ENCODE measurements at regions not wholly inside any gene's neighbourhood (a gene's known extent, or its start where the extent isn't known, plus 50 kb on each side); places are given as distances from the start of the nearest gene placed in this dataset.

- DNase-seq (ENCODE audit: low read depth), result no peak
Observed at GRCh38 chr2:236922061-236922460, 163.6 kb upstream of the COPS8 start.

DNA sequence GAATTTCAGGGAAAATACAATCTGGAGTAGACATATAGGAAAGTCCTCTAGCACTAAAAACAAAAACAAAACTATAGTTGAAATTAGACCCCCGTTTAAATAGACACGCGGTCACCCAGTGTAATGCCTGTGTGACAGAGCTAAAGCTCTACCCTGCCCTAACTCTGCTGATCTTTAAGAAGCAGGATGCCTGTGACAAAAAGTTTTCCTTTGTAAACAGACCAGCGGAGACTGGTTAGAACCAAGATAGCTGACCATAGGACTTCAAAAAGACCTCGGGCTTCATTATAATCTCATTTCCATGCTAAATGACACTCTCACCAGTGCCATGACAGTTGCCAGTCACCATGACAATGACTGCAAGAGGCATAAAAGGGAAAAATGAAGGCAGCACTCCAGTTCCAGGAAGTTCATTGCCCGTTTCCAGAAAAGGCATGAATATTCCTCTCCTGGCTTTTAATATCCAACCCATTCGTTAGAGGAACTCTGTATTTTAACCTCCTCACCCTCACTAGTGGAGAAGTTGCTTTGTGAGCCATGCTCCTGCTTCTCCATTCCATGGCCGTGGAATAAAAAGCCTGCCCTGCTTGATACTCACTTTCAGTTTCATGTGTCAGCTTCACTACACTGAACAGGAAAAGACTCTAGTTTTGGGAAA is 157.2 kb upstream of the COPS8 start:
- no peak for DNase-seq (ENCODE audit: low read depth)

DNA sequence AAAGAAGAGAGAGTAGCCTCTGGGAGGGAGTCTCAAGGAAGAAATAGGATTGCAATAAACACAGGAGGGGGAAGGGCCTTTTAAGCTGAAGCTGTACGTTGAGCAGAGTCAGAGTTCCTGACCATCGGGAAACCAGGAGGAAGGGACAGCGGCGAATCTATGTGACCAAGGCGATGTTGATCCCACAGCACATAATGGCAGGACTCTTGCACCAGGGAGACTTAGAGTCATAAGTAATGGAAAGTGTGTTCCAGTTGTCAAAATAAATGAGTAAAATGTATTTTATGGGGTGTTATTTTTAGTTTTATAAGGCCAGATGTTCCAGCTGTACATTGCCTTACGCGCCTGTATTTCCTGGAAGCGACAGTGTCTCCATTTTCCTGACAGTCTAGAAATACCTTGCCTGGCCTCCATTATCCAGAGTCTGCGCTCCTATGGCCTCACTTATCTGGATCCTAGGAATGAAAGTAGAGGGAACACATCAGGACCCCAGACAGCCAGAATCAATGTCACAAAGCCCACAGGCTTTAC is 152.8 kb upstream of the COPS8 start:
- no peak for DNase-seq (ENCODE audit: low read depth)

DNA sequence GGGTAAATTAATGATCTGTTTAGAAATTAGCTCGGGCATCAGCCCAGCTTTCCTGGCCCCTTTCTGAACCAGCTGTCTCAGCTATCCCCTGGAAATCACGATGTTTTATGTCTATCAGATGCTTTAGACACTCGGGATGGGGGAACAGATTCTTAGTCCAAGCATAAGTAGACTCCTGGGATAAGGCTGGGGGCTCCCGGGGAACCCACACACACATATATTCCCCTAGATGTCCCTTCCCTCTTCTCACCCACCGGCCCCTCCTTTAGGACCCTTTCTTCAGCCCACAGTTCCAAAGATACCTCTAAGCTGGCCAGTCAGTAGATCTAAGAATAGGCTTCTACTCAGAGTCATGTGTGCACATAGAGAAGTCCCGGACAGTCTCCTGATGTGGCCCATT is 151.5 kb upstream of the COPS8 start:
- DNase-seq (ENCODE audit: low read depth), result no peak

GRCh38 chr2:236934656-236935055 is 151.0 kb upstream of the COPS8 start:
- DNase-seq (ENCODE audit: low read depth), result no peak

- no peak for DNase-seq (ENCODE audit: low read depth)
Observed at GRCh38 chr2:236935083-236935482, 150.6 kb upstream of the COPS8 start.

- DNase-seq (ENCODE audit: low read depth), result no peak
Observed at GRCh38 chr2:236935631-236936445, 149.9 kb upstream of the COPS8 start.

- no peak for DNase-seq (ENCODE audit: low read depth)
Observed at GRCh38 chr2:236936446-236936940, 149.2 kb upstream of the COPS8 start.

DNA sequence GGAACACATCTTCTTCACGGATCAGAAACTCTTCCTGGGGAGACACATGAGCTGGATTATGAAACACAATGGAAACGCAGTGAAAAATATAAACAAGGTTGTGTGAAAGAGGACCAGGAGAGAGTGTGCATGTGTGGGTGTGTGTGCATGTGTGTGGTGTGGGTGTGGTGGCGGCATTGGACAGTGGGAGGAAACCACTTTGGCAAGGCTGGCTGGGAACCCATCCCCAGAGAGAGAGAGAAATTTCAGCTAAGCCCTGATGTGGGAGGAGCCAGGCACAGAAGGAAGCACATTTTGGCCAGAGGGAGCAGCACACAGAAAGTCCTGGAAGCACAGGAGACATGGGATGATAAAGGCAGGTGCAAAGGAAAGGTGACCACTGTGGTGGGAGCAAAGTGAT is 147.6 kb upstream of the COPS8 start:
- DNase-seq (ENCODE audit: low read depth), result no peak

- no peak for DNase-seq (ENCODE audit: low read depth)
Observed at GRCh38 chr2:236939271-236939670, 146.4 kb upstream of the COPS8 start.

DNA sequence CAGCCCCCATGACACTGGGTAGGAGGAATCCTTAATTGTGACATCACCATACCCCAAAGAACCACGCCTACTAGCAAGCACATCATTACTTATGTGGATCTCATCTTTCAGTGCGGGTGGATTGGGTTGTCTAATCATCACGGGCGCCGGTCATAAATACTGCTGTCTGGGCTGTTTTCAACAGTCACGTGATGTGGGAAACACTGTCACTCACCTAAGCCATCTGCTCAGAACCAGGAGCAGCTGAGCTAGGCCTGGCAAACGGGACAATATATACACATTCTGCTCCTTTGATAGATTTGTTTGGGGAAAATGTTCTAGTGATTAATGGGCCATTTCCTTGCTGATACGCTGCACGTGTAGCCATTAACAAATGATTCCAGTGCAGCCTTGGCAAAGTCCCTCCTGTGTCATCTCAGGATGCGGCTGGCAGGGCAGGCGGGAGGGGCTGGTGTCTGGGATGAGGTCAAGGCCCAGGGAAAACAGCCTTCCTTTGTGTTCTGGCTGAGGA is 145.9 kb upstream of the COPS8 start:
- DNase-seq (ENCODE audit: low read depth), result no peak

DNA sequence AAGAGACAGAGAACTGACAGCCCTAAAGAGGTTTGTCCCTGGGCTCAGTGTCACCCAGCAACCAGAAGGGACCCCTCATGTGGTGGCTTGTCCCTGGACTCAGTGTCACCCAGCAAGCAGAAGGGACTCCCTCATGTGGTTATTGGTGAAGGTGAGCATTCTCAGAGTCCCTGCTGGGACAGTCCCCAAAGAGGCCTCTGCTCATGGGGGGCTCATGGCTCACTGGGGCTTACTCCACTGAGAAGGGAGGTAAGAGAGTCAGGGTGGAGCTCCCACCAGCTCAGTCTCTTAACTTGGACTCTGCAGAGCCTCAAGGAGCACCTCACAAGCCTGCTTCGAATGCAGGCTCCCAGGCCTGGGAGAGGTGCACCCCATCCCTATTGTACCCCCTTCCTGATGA is 145.2 kb upstream of the COPS8 start:
- no peak for DNase-seq (ENCODE audit: low read depth)

DNA sequence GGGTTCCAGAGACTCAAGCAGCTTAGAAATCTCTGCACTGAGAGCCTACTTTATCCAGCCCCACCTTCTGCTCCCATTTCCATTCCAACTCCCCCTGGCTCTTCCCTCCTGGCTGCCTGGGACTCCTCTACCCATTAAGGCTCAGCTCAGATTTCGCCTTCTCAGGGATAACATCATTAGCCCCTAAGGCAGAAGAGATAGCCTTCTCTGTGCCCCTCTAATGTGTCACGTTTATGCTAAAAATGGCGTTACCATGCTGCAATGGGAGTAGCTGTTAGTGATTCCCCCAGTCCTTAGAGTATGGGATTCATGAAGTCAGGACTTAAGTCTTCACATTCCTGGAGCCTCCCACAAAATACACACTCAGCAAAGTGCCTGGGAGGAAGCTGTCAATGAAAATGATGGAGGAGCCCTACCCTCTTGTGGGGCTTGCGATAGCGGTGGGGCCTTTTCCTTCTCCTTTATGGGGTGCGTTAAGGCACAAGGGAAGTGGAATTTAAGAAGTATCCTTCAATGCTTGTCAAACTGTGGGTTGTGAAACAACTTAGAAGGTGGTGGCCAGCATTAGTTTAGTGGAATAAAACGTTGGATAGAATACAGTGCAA is 144.7 kb upstream of the COPS8 start:
- no peak for DNase-seq (ENCODE audit: low read depth)

DNA sequence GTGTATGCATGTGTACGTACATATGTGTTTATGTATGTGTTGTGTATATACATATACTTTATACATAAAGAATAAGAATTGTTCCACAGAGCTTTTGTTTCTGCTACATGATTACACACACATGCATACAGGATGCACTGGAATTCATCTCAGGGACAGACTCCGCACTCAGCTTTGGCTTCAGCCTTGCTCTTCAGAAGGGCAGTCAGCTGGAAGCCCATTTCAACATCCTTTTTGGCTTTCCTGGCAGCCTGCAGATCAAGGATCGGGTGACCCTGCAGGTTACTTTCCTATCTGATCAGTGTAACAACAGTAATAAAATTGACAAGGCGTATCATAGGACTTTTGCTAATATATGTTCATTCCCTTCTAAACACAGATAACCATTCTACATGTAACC is 144.1 kb upstream of the COPS8 start:
- no peak for DNase-seq (ENCODE audit: low read depth)

- no peak for DNase-seq (ENCODE audit: low read depth)
Observed at GRCh38 chr2:236942554-236942953, 143.1 kb upstream of the COPS8 start.

- no peak for DNase-seq (ENCODE audit: low read depth)
Observed at GRCh38 chr2:236943068-236943467, 142.6 kb upstream of the COPS8 start.

DNA sequence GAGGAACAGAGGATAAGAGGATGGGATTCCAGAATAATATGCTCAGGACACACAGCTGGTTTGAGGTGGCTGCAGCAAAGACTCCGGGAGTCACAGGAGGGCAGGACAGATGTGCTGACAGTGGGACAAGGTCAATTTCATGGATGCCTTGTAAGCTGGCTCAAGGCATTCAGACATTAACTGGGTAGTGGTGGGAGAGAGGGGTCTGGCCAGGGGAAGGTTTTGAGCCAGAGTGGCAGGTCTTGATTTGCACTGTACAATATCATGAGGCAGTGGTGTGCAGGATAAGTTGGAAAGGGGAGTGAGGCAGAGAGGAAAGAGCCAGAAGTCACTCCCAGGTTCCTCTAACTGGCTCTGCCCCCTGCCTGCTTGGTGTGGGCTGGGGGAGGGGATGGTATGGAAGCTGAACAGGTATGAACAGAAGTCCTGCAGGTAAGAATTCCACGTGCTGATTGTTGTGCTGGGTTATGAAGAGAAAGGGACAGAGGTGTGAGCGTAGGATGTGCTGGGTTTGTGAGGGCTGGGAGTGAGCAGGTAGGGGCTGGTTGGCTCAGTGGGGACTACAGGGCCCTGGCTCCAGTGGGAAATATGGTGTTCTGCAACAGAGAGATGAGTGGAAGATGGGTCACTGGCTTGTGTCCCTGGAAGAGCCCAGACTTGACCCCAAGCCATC is 141.7 kb upstream of the COPS8 start:
- DNase-seq (ENCODE audit: low read depth), result no peak

- DNase-seq (ENCODE audit: low read depth), result no peak
Observed at GRCh38 chr2:236944561-236944960, 141.1 kb upstream of the COPS8 start.

GRCh38 chr2:236945431-236946016 is 140.2 kb upstream of the COPS8 start:
- no peak for DNase-seq (ENCODE audit: low read depth)

DNA sequence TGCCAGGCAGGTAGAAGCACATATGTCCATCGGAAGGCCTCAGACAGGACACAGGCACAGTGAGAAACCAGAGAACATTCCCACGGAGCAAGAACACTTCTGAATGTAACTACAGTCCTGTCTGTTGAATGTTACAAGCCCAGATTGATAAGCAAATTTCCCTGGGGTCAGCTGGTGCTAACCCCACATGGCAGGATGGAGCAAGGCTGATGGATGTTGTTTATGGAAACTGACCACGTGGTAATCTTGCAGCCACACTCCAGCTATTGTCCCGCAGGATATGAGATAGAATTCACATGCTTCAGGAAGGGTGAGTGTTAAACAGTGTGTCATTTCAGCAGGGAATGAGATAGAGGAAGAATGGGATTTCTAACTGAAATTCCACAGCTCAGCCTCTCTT is 138.8 kb upstream of the COPS8 start:
- DNase-seq (ENCODE audit: low read depth), result no peak

DNA sequence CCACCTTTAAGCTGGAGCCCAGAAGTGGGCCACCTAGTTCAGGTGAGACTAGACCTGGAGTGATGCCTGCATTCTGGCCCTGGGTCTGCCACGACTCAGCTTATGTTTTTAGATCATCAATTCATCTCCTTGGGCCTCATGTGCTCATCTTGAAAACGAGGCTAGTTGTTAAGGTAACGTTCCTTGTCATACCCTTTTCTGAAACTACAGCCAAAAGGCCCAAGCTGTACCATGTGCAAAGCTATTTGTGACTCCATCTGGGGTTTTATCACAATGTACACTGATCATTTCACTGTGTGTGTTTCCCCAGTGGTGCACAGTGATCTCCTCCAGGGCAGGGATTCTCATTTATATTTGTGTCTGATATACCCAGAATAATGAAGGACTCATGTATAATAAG is 138.4 kb upstream of the COPS8 start:
- no peak for DNase-seq (ENCODE audit: low read depth)

DNA sequence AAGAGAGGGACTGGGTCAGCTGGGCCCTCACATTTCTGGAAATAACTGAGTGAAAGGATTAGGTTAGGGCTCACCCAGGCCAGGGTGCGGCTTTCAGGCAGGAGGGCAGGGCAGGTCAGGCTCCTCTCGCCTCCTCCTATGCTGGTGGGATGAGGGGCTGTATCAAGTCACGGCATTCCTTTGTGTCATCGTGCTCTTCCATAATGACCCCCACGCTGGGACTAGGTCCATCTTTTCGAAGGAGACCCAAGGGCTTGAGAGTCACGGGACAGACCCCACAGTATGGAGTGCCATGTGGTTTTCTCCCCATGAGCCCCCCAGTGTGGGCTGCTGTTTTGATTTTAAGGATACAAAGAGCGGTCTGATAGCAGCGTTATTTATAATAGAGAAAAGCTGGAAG is 137.8 kb upstream of the COPS8 start:
- DNase-seq (ENCODE audit: low read depth), result no peak
